ENCODE measurements at regions not wholly inside any gene's neighbourhood (a gene's known extent, or its start where the extent isn't known, plus 50 kb on each side); places are given as distances from the start of the nearest gene placed in this dataset.
"Not testable (repeated sequence)": the region's sequence is repeated elsewhere in the genome, so short reads cannot be mapped to it uniquely, and the experiment has no call there.

GRCh38 chr6:57853745-57854407 lies 536.4 kb downstream of the PRIM2 start:
- TF ChIP-seq CTCF, EZH2, EZH2phosphoT487 (IDR thresholded peaks at IDR 0.05): not testable (repeated sequence)
